ENCODE measurements at regions not wholly inside any gene's neighbourhood (a gene's known extent, or its start where the extent isn't known, plus 50 kb on each side); places are given as distances from the start of the nearest gene placed in this dataset.

- Mint-ChIP-seq H3K4me3 (no peak overlapping the region), H3K36me3 (peaks cover 6% of the 10 kb centered on the region), H3K27me3 (peaks cover 3% of the 10 kb centered on the region)
Measured at GRCh38 chr10:113967126-113967525, 76.5 kb upstream of the ADRB1 start.

GRCh38 chr10:113970641-113971040, 73.0 kb upstream of the ADRB1 start:
- no peak overlapping the region for H3K27ac Mint-ChIP-seq
- peaks cover 9% of the 10 kb centered on the region for H3K27me3 Mint-ChIP-seq
- no peak overlapping the region for H3K4me3 Mint-ChIP-seq
- H3K9me3 Mint-ChIP-seq: peaks cover 1 to 10% (median 9%) of the 10 kb centered on the region in 3 donors
- no peaks in the 10 kb centered on the region for H3K4me1 Mint-ChIP-seq
- peaks cover 8% of the 10 kb centered on the region for H3K36me3 Mint-ChIP-seq

More at GRCh38 chr10:113967126-113967525, 76.5 kb upstream of the ADRB1 start:
- H3K9me3 Mint-ChIP-seq: peaks cover 1 to 9% (median 4%) of the 10 kb centered on the region in 3 donors
- H3K27ac Mint-ChIP-seq: no peak overlapping the region
- peaks cover 0 to under 1% (median 0%) of the 10 kb centered on the region in 3 donors for H3K4me1 Mint-ChIP-seq

GRCh38 chr10:113971349-113971973, 72.2 kb upstream of the ADRB1 start:
- Mint-ChIP-seq H3K4me1 (no peaks in the 10 kb centered on the region), H3K4me3 (no peak overlapping the region), H3K9me3 (peaks cover 1 to 10% (median 9%) of the 10 kb centered on the region in 3 donors), H3K36me3 (peaks cover 8% of the 10 kb centered on the region), H3K27me3 (peaks cover 9% of the 10 kb centered on the region), H3K27ac (no peak overlapping the region)

- no peak overlapping the region for H3K27ac Mint-ChIP-seq
- peaks cover 1% of the 10 kb centered on the region for H3K36me3 Mint-ChIP-seq
- H3K4me1 Mint-ChIP-seq: no peaks in the 10 kb centered on the region
- peaks cover 6% of the 10 kb centered on the region for H3K27me3 Mint-ChIP-seq
- H3K9me3 Mint-ChIP-seq: peaks cover 0 to 6% (median 0%) of the 10 kb centered on the region in 3 donors
- H3K4me3 Mint-ChIP-seq: no peak overlapping the region
Measured at GRCh38 chr10:113977174-113977573, 66.5 kb upstream of the ADRB1 start.

- H3K36me3 Mint-ChIP-seq: peaks cover 1% of the 10 kb centered on the region
- peaks cover 0 to 3% (median 0%) of the 10 kb centered on the region in 3 donors for H3K4me1 Mint-ChIP-seq
- no peak overlapping the region for H3K4me3 Mint-ChIP-seq
- peaks cover 5% of the 10 kb centered on the region for H3K27me3 Mint-ChIP-seq
- no peak overlapping the region for H3K27ac Mint-ChIP-seq
- no peaks in the 10 kb centered on the region for H3K9me3 Mint-ChIP-seq
Measured at GRCh38 chr10:113978802-113979201, 64.9 kb upstream of the ADRB1 start.

- peaks cover 0 to 3% (median 2%) of the 10 kb centered on the region in 3 donors for H3K4me1 Mint-ChIP-seq
- no peaks in the 10 kb centered on the region for H3K9me3 Mint-ChIP-seq
- H3K36me3 Mint-ChIP-seq: peaks cover 1% of the 10 kb centered on the region
- peaks cover 5% of the 10 kb centered on the region for H3K27me3 Mint-ChIP-seq
- no peak overlapping the region for H3K4me3 Mint-ChIP-seq
- H3K27ac Mint-ChIP-seq: no peak overlapping the region
Measured at GRCh38 chr10:113979409-113979808, 64.3 kb upstream of the ADRB1 start.

- no peaks in the 10 kb centered on the region for H3K27me3 Mint-ChIP-seq
- no peaks in the 10 kb centered on the region for H3K36me3 Mint-ChIP-seq
- no peaks in the 10 kb centered on the region for H3K9me3 Mint-ChIP-seq
- H3K27ac Mint-ChIP-seq: no peak overlapping the region
- H3K4me3 Mint-ChIP-seq: no peak overlapping the region
- peaks cover 0 to 3% (median 2%) of the 10 kb centered on the region in 3 donors for H3K4me1 Mint-ChIP-seq
Measured at GRCh38 chr10:113980408-113981087, 63.1 kb upstream of the ADRB1 start.

GRCh38 chr10:113982296-113982695, 61.4 kb upstream of the ADRB1 start:
- Mint-ChIP-seq H3K36me3 (no peaks in the 10 kb centered on the region), H3K4me3 (no peak overlapping the region), H3K27me3 (no peaks in the 10 kb centered on the region), H3K4me1 (peaks cover 0 to 3% (median 2%) of the 10 kb centered on the region in 3 donors), H3K27ac (no peak overlapping the region), H3K9me3 (peaks cover 0 to 6% (median 3%) of the 10 kb centered on the region in 3 donors)

GRCh38 chr10:113982769-113983168, 60.9 kb upstream of the ADRB1 start:
- Mint-ChIP-seq H3K27ac (no peak overlapping the region), H3K4me1 (peaks cover 0 to 3% (median 2%) of the 10 kb centered on the region in 3 donors), H3K36me3 (no peaks in the 10 kb centered on the region), H3K27me3 (no peaks in the 10 kb centered on the region), H3K4me3 (no peak overlapping the region), H3K9me3 (peaks cover 0 to 8% (median 5%) of the 10 kb centered on the region in 3 donors)

- H3K36me3 Mint-ChIP-seq: no peaks in the 10 kb centered on the region
- H3K4me1 Mint-ChIP-seq: peaks cover 0 to 3% (median 2%) of the 10 kb centered on the region in 3 donors
- no peak overlapping the region for H3K27ac Mint-ChIP-seq
- H3K9me3 Mint-ChIP-seq: peaks cover 0 to 8% (median 6%) of the 10 kb centered on the region in 3 donors
- H3K4me3 Mint-ChIP-seq: peak overlapping the region in 1 of 4 donors; percentile 2
- no peaks in the 10 kb centered on the region for H3K27me3 Mint-ChIP-seq
Measured at GRCh38 chr10:113983552-113983951, 60.1 kb upstream of the ADRB1 start.

GRCh38 chr10:113985297-113985844, 58.3 kb upstream of the ADRB1 start:
- Mint-ChIP-seq H3K36me3 (no peaks in the 10 kb centered on the region), H3K27me3 (peaks cover 1% of the 10 kb centered on the region), H3K9me3 (peaks cover 0 to 8% (median 6%) of the 10 kb centered on the region in 3 donors), H3K4me3 (no peak overlapping the region), H3K27ac (no peak overlapping the region), H3K4me1 (peaks cover 0 to 3% (median 2%) of the 10 kb centered on the region in 3 donors)

GRCh38 chr10:113986316-113986715, 57.4 kb upstream of the ADRB1 start:
- Mint-ChIP-seq H3K27ac (peak overlapping the region in 1 of 3 donors; percentile 53), H3K9me3 (peaks cover 0 to 8% (median 6%) of the 10 kb centered on the region in 3 donors), H3K4me3 (no peak overlapping the region), H3K4me1 (peaks cover 0 to 3% (median 2%) of the 10 kb centered on the region in 3 donors), H3K27me3 (peaks cover 4% of the 10 kb centered on the region), H3K36me3 (no peaks in the 10 kb centered on the region)

GRCh38 chr10:113987156-113987555, 56.5 kb upstream of the ADRB1 start:
- H3K27ac Mint-ChIP-seq: peak overlapping the region in 1 of 3 donors; percentile 48
- H3K4me3 Mint-ChIP-seq: no peak overlapping the region
- no peaks in the 10 kb centered on the region for H3K36me3 Mint-ChIP-seq
- peaks cover 0 to 3% (median 2%) of the 10 kb centered on the region in 3 donors for H3K4me1 Mint-ChIP-seq
- peaks cover 6% of the 10 kb centered on the region for H3K27me3 Mint-ChIP-seq
- H3K9me3 Mint-ChIP-seq: peaks cover 0 to 8% (median 6%) of the 10 kb centered on the region in 3 donors

- Mint-ChIP-seq H3K36me3 (no peaks in the 10 kb centered on the region), H3K4me3 (no peak overlapping the region), H3K27me3 (peaks cover 6% of the 10 kb centered on the region), H3K9me3 (peaks cover 0 to 8% (median 6%) of the 10 kb centered on the region in 3 donors), H3K4me1 (peaks cover 0 to 3% (median 2%) of the 10 kb centered on the region in 3 donors), H3K27ac (no peak overlapping the region)
Measured at GRCh38 chr10:113987805-113988204, 55.9 kb upstream of the ADRB1 start.

GRCh38 chr10:113988535-113988934, 55.1 kb upstream of the ADRB1 start:
- Mint-ChIP-seq H3K36me3 (no peaks in the 10 kb centered on the region), H3K4me1 (peaks cover 4 to 5% (median 4%) of the 10 kb centered on the region in 3 donors), H3K27me3 (peaks cover 6% of the 10 kb centered on the region), H3K9me3 (peaks cover 0 to 8% (median 6%) of the 10 kb centered on the region in 3 donors), H3K4me3 (no peak overlapping the region), H3K27ac (no peak overlapping the region)
